PFSK-1 (cell line): ENCODE measurements at regions not wholly inside any gene's neighbourhood (a gene's known extent, or its start where the extent isn't known, plus 50 kb on each side); places are given as distances from the start of the nearest gene placed in this dataset.

Experiments
- FOXP2 ChIP-seq: optimal IDR thresholded peaks from 2 replicates; pipeline ENCODE3; 2011; ENCODE audit warnings: borderline replicate concordance, control low read depth, inconsistent platforms; ENCODE audit not compliant: insufficient read depth; ENCODE audit errors: extremely low read length, extremely low read depth
- POLR2AphosphoS5 ChIP-seq: IDR thresholded peaks from 2 replicates; pipeline ENCODE4 v1.6.1; 2012; ENCODE audit warnings: low read depth, mild to moderate bottlenecking, control low read depth, low read length, moderate library complexity
- SIN3A ChIP-seq: IDR thresholded peaks from 2 replicates; pipeline ENCODE4 v1.6.1; 2012; ENCODE audit warnings: mild to moderate bottlenecking, low read length, moderate library complexity, borderline replicate concordance; ENCODE audit not compliant: insufficient read depth
- TAF1 ChIP-seq: IDR thresholded peaks from 2 replicates; pipeline ENCODE4 v1.6.1; 2012; ENCODE audit warnings: low read length, control low read depth, borderline replicate concordance; ENCODE audit not compliant: insufficient read depth
- TF ChIP-seq, protein P1 (sequence below), 2 experiments: IDR thresholded peaks; 2 replicates each; pipeline versions ENCODE4 v1.6.1 to v1.8.0; 2011 to 2012; ENCODE audit warnings: low read depth in 2 of 2, low read length in 2 of 2, control low read depth in 1 of 2, inconsistent platforms in 1 of 2, mild to moderate bottlenecking in 1 of 2, moderate library complexity in 1 of 2; ENCODE audit not compliant: insufficient read depth in 1 of 2

DNA sequence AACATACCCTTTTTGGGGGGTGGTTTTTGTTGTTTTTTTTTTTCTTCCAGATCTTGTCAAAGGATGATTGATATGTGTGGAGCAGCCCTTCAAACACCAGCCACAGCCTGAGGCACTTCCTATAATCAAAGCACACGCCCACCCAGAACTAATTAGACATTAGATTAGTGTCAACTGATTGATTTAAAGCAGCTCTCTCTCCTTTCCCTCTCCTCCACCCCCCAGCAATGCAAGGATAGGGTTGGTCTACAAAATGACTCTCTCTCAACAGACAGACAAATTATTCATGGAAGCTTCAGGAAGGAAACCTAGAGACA, 250.3 kb upstream of the SOX9 start:
- TF ChIP-seq FOXP2 (no peak), SIN3A (no peak), TAF1 (no peak), POLR2AphosphoS5 (no peak)
- TF ChIP-seq, protein P1, sequence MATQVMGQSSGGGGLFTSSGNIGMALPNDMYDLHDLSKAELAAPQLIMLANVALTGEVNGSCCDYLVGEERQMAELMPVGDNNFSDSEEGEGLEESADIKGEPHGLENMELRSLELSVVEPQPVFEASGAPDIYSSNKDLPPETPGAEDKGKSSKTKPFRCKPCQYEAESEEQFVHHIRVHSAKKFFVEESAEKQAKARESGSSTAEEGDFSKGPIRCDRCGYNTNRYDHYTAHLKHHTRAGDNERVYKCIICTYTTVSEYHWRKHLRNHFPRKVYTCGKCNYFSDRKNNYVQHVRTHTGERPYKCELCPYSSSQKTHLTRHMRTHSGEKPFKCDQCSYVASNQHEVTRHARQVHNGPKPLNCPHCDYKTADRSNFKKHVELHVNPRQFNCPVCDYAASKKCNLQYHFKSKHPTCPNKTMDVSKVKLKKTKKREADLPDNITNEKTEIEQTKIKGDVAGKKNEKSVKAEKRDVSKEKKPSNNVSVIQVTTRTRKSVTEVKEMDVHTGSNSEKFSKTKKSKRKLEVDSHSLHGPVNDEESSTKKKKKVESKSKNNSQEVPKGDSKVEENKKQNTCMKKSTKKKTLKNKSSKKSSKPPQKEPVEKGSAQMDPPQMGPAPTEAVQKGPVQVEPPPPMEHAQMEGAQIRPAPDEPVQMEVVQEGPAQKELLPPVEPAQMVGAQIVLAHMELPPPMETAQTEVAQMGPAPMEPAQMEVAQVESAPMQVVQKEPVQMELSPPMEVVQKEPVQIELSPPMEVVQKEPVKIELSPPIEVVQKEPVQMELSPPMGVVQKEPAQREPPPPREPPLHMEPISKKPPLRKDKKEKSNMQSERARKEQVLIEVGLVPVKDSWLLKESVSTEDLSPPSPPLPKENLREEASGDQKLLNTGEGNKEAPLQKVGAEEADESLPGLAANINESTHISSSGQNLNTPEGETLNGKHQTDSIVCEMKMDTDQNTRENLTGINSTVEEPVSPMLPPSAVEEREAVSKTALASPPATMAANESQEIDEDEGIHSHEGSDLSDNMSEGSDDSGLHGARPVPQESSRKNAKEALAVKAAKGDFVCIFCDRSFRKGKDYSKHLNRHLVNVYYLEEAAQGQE (IDR thresholded peaks at IDR 0.05; ENCODE audit: insufficient read depth in 1 of 2, low read depth in 2 of 2, low read length in 2 of 2) = no peak

DNA sequence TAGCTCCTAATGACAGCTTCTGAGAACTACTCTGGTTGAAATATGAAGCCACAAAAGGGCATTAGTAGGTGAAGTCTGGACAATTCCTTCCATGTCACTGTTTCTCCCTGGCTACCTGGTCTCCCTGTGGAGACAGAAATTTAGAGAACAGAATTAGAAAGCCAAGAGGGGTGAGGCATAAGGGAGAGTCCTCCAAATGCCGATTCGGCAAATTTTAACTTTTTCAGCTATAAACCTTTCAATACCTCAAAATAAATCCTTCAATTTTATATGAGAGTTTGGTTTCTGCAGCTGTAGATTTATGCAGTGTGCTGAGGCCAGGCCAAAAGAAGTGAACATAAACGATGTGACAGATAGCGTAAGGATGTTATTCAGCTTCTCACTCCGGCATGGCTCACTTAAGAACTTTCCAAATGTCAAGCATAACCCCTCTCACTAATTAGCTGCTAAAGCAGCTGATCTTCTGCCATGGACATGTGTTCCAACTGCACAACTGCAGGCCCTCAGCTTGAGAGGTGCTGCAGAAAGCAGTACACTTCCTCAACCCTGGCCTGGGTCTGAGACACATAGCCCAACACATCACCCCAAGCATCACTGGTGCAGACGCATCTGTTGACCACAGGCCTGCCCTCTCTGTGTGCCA, 247.9 kb upstream of the SOX9 start:
- no peak for TF ChIP-seq POLR2AphosphoS5
- no peak for TF ChIP-seq TAF1
- TF ChIP-seq, protein P1 (IDR thresholded peaks at IDR 0.05; ENCODE audit: insufficient read depth in 1 of 2, low read depth in 2 of 2, low read length in 2 of 2) = no peak
- no peak for TF ChIP-seq FOXP2
- no peak for TF ChIP-seq SIN3A

- TF ChIP-seq POLR2AphosphoS5 = no peak
- no peak for TF ChIP-seq TAF1
- TF ChIP-seq FOXP2 = no peak
Measured at GRCh38 chr17:71878271-71878670, 242.5 kb upstream of the SOX9 start.

GRCh38 chr17:71878998-71879397, 241.8 kb upstream of the SOX9 start:
- TF ChIP-seq, protein P1 (IDR thresholded peaks at IDR 0.05; ENCODE audit: insufficient read depth in 1 of 2, low read depth in 2 of 2, low read length in 2 of 2) = no peak
- no peak for TF ChIP-seq SIN3A
- no peak for TF ChIP-seq FOXP2
- no peak for TF ChIP-seq POLR2AphosphoS5
- TF ChIP-seq TAF1 = no peak

GRCh38 chr17:71881041-71881440, 239.8 kb upstream of the SOX9 start:
- TF ChIP-seq SIN3A (no peak), POLR2AphosphoS5 (no peak), FOXP2 (no peak)

DNA sequence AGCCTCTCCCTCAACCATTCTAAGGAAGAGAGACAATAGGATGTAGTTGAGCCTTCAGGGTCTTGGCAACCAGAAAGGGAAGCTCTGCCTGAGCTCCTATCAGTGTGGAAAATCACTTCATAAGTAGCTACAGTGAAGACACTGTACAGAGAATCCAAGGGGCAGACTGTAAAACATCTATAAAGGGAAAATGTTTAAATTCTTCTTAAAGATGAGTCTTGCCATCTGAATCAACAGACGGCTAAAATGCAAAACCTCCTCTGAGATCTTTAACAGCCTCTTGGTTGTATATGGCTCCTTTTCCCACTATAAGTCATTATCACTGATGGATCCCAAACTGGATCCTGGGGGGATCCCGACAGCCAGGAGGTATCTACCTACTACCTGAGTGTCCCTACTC, 239.2 kb upstream of the SOX9 start:
- TF ChIP-seq, protein P1 (IDR thresholded peaks at IDR 0.05; ENCODE audit: insufficient read depth in 1 of 2, low read depth in 2 of 2, low read length in 2 of 2) = no peak
- TF ChIP-seq POLR2AphosphoS5 (no peak), FOXP2 (no peak), TAF1 (no peak), SIN3A (no peak)
